Right hindlimb (tissue), 1 donor: ENCODE measurements at regions not wholly inside any gene's neighbourhood (a gene's known extent, or its start where the extent isn't known, plus 50 kb on each side); places are given as distances from the start of the nearest gene placed in this dataset.

ENCODE experiments used
- DNase-seq: peaks from one replicate; pipeline ENCODE4 v3.0.0-alpha.2; 2018

DNA sequence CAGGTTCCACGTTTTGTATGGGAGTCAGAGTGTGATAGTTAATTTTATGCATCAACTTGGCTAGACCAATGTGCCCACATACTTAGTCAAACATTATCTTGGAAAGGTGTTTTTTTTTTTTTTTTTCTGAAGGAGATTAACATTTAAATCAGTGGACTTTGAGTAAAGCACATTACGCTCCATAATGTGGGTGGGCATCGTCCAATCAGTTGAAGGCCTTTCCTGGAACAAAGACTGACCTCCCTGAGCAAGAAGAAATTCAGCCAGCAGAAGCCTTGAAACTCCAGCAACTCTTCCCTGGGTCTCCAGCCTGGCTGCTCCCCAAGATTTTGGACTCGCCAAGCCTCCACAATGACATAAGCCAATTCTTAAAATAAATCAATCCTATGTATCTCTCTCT is 711.4 kb downstream of the MTRR start:
- DNase-seq = no peak

DNA sequence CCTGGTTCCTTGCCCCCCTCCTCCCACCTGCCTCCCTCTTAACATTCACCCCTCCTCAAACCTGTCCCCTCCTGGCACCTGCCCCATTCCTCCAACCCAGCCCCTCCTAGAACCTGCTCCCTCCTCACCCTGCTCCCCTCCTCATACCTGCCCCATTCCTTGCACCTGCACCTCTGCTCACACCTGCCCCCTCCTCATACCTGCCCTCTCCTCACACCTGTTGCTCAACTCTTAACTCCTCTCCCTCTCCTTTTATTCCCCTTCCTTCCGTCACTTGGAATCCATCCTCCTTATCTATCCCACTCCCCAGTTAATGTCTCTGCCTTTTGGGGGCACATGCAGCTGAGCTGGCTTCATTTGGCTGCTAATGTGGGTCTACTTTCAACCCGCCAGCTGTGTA is 712.1 kb downstream of the MTRR start:
- DNase-seq = no peak

DNA sequence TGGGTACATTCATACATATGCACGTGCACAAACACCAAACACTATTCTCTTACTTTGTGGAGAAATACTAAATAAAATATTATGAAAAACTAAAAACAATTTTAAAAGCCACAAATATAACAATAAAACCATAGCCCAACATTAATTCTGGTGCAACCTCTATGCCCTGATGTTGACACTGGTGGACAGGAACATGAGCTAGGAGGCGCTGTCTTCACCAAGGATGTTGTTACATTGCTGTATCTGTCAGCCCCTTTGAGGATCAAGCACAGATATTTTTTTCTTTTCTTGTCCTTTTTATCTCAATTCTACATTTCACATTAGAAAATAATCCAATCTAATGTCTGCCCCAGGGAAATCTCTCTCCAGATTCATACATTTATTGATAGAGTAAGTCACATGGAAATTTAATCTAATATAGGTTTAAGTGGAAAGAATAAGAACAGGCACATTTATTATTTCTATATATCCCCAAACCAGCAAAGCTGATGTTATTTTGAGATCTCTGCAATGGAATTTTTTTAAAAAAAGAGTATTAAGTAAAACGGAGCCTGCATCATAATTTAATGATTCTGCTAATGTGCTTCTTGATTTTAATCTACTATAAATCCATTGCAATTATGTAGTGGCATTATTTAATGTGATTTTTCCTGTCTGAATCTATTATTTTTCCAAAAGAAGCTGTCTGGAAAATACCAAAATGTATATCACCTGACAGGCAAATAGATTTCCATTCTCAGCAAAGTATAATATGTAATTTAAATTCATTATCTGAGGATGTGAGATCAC is 716.5 kb downstream of the MTRR start:
- no peak for DNase-seq

DNA sequence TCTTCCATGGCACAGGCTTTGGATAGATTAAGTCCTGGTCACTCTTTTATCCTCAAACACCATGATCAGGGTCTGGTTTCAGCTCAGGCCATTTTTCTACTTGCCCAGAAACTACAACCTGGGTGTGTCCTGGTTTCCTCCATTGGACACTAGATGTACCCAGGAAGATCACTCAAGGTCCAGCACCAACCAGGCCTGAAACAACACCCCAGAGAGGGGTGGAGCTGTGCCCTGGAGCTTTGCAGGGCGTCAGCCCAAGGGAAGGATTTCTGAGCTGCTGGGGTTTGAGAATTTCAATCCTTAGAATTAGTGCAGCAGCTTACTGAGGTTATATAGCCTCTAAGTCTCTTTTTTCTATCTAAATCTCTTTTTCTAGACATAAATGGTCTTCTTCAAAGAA is 722.0 kb downstream of the MTRR start:
- DNase-seq = no peak

DNA sequence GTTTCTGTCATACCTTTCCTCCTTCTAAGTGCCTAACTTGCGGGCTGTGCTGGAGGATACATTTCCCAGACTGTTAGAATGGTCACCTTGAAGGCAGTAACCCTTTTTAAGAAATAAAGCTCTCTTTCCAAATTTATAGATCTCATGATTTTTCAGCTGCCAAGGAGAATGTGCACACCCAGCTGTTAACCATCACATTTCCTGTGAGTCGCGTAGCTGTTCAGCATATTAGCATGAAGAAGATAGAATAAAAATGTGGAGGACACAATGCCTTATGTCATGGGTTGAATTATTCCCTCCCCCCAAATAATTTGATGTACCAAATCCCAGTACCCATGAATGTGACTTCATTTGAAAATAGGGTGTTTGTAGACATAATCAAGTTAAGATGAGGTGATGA is 729.4 kb downstream of the MTRR start:
- DNase-seq = no peak

GRCh38 chr5:8598996-8599395 is 730.0 kb downstream of the MTRR start:
- no peak for DNase-seq

- DNase-seq = no peak
These were observed 731.9 kb downstream of the MTRR start for GRCh38 chr5:8600843-8601242.

DNA sequence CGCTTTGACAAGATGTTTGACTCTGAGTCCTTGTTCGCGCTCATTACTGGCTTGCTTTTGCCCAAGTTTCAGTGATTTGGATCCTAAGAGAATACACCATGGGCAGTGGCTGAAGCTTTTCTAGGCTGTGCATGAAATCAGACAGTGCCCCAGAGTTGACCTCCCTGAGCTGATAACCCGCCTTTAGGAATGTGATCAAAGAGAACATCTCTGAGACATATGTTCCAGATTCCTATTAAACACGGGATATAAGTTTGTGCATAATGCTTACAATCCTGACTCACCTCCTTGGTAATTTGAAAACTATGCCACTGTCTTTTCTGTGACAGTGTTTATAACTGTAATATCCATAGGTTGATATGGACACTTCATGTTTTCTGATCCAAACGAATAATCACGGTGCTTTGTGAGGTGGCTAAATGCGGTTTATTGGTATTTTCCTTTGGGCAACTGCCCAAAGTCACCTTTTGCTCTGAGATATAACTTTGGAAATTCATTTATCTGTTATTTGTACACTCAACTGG is 732.9 kb downstream of the MTRR start:
- DNase-seq = no peak

- no peak for DNase-seq
These were observed 737.3 kb downstream of the MTRR start for GRCh38 chr5:8606231-8606630.

GRCh38 chr5:8611067-8611466 is 742.1 kb downstream of the MTRR start:
- DNase-seq = no peak

DNA sequence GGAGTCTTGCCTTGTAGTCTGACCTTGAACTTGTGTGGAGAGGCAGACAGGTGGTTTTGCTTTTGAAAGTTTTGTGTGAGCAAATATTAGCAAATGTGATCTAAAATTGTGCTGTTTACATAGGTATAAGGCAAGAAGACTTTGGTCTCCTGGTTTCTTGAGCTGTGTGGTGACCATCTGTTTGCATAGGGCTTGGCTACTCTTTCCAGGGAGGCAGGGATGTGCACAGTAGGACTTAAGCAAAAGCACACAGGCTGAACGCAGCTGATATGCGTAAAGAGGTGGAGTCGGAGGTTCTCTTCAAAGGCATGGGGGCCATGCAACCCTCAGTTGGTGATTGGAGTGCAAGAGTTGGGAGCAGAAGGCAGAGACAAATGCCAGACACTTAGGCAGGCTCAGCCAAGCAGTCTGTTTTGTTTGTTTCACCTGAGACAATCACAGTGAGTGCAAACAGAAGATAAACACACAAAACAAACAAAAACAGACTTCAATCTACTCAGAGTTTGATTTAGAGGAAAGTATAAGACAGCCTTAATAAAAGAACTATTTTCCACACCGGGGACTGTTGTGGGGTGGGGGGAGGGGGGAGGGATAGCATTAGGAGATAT is 744.2 kb downstream of the MTRR start:
- no peak for DNase-seq

DNA sequence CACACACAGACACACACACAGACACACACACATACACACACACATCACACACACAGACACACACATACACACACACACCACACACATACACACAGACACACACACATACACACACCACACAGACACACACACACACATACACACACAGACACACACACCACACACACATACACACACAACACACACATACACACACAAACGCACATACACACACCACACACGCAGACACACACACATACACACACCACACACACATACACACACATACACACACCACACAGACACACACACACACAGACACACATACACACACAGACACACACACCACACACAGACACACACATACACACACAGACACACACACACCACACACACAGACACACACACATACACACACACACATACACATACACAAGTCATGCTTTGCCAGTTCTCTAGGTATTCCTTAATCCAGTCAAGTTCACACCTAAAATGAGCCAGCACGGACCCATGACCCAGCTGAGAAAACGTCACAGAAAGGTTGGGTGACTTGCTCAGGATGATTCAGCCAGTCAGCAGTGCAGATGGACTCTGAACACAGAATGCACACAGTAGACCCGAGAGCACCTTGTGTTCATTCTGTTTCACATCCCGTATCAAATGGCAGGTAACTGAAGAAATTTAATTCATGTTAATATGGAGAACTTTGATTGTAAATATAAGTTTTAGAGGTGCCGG is 746.4 kb downstream of the MTRR start:
- no peak for DNase-seq

DNA sequence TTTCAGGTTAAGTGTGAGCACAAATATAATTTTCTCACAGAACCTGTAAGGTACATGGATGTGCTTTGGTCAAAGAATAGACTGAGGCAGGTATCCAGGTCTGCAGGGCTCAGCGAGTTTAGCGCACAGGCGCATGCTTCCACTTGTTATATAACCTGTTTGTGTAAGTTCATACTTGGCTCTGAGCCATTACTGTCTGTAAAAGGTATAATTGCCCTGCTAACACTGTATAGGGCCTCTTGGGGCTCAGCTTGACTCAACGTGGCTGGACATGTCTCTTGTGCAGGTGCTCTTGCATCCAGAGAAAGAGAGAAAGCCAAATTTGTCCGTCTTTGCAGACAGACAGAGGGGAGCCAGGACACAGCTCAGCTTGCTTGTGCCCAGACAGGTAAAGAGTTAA is 759.6 kb downstream of the MTRR start:
- DNase-seq = no peak

- DNase-seq = no peak
These were observed 764.3 kb downstream of the MTRR start for GRCh38 chr5:8633259-8633658.

GRCh38 chr5:8633696-8634095 is 764.7 kb downstream of the MTRR start:
- DNase-seq = no peak

- no peak for DNase-seq
These were observed 765.3 kb downstream of the MTRR start for GRCh38 chr5:8634219-8634618.

DNA sequence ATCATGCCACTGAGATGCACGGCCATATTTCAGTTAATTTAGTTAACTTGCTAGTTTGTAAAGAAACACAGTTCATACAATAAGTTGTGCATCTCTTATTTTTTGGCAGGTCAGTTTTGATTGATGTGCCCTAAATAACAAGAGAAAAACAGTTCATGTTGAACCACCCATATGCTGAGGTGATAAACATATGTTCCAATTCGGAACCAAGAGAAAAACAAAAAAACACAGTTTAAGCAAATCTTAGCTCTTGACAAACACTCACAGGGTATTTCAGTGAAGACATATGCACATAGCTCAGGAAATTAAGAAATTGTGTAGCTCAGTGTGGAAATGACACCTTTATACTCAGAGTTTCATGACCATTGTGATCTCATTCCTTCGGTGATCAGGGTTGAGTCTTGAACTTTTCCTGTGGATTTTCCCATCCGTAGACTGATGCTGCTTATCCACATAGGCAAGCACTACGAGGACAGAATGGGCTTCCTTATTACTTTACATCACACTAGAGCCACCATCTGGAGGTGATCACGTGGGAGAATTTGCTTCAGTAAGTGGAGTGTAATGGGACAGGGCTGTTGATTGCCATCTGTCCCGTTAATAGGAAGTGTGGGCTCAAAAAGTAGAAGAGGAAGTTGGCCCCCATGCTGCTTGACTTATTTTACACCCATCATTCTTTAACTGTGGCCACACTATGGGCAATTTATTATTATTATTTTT is 773.0 kb downstream of the MTRR start:
- DNase-seq = no peak

DNA sequence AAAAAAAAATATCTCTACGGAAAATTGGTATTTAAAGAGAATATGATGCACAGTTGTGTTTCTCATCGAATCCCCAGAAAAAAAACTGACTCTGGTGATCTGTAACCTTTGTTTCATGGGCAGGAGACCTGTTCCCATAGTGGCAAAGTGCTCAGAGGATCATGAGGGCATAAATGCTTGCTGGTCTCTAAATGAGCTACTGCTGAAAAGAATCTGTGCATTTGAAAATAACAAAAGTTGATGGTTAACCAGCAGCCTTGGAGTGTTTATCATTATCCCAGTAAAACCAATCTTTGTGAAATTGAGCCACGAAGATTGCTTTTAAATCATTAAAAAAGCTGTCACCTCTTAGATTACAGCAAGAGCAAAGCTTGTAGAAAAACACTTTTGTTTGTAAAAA is 775.4 kb downstream of the MTRR start:
- DNase-seq = no peak

- no peak for DNase-seq
These were observed 778.2 kb downstream of the MTRR start for GRCh38 chr5:8647111-8647510.

GRCh38 chr5:8650186-8650585 is 781.2 kb downstream of the MTRR start:
- DNase-seq = no peak

- no peak for DNase-seq
These were observed 791.4 kb downstream of the MTRR start for GRCh38 chr5:8660133-8660893.

DNA sequence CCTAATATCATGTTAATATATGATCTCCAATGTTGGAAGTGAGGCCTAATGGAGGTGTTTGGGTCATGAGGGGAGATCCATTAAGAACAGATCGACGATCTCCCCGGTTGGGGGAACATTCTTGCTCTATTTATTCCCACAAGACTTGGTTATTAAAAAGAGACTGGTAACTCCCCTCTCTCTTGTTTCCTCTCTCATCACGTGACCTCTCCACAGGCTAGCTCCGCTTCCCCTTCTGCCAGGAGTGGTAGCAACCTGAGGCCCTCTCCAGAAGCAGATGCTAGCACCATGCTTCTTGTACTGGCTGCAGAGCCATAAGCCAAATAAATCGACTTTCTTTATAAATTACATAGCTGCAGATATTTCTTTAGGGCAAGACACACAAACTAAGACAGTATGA is 794.4 kb downstream of the MTRR start:
- DNase-seq = no peak

DNA sequence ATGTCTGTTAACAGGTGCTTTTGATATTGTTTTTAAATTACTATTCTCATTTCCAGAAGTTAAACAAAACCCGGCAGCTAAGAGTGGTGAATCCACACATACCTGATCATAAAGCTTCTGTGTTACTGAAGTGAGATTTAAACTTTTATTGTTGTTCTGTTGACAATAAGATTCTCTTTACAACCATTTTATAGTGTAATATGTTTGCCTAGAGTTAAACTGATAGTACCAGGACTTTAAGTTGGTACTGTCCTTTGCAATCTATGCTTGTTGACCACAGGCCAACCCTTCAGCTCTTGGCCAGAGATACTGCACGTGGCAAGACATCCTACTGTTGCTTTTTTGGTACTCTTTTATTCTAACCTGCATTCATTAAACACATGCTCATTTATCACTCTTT is 806.2 kb downstream of the MTRR start:
- DNase-seq = no peak
